Ectodermal cell (in vitro differentiated cells): ENCODE measurements at regions not wholly inside any gene's neighbourhood (a gene's known extent, or its start where the extent isn't known, plus 50 kb on each side); places are given as distances from the start of the nearest gene placed in this dataset.

Source experiments
- H3K27ac ChIP-seq: 2 replicates; pipeline ENCODE4 v1.7.0; 2013; ENCODE audit warnings: mild to moderate bottlenecking, low read depth, low read length; ENCODE audit not compliant: insufficient read depth, poor library complexity, severe bottlenecking
- H3K27me3 ChIP-seq: 2 replicates; pipeline ENCODE4 v1.7.0; 2013; ENCODE audit warnings: mild to moderate bottlenecking, low read length; ENCODE audit not compliant: insufficient read depth, control insufficient read depth, poor library complexity, severe bottlenecking
- H3K36me3 ChIP-seq: one replicate; pipeline ENCODE4 v1.7.0; 2013; ENCODE audit warnings: low read length; ENCODE audit not compliant: control insufficient read depth, insufficient read depth
- H3K4me1 ChIP-seq: one replicate; pipeline ENCODE4 v1.7.0; 2013; ENCODE audit warnings: low read length; ENCODE audit not compliant: control insufficient read depth, insufficient read depth
- H3K4me3 ChIP-seq: 2 replicates; pipeline ENCODE4 v1.7.0; 2013; ENCODE audit warnings: low read depth, low read length, control low read depth; ENCODE audit not compliant: insufficient read depth
- H3K9me3 ChIP-seq: 2 replicates; pipeline ENCODE4 v1.7.0; 2013; ENCODE audit warnings: mild to moderate bottlenecking, low read length, moderate library complexity; ENCODE audit not compliant: control insufficient read depth
- WGBS, 2 experiments: methylation state at CpG; one replicate each; pipeline ENCODE4 v1.1.7; 2013; ENCODE audit warnings: missing lambda C conversion rate in 2 of 2; 5-methylcytosine and 5-hydroxymethylcytosine counted together

DNA sequence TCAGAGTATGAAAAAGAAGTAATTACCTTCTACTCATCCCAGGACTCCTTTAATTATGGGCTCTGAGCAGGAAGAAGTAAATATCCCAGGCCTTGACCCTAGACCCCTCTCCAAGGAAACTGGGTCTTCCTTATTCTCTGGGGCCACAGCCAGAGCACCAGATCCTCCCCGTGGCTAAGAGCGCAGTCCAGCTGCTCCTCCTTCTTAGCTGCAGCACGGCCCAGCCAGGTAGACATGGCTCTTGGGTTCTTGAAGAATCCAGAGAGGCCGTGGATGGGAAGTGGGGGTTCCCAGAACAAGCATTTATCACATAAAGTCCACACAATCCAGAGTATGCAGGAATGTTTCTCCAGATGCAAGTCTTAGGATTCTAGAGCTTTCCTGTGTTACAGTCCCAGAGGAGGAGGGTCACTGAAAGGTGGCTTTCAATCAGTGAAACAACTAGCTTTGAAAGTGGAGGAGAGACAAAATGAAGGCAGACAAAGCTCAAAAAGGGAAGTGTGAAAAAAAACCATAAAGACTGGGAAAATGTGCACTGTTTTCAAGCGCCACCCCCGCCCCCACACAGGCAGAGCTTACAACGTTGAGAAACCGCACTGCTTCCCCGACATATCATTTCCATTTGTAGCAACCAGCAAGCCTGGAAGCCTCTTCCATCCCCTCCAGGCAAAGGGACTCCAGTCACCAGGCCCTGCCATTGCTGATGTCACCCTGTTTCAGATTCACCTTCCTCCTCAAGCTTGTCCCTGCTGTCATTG, 396.5 kb upstream of the MKI67 start:
- no peak overlapping the region for H3K4me3 ChIP-seq
- no peak overlapping the region for H3K27ac ChIP-seq
- no peaks in the 10 kb centered on the region for H3K27me3 ChIP-seq
- H3K4me1 ChIP-seq = no peaks in the 10 kb centered on the region
- WGBS, 2 experiments = 93 to 94% methylated on average over 9 of the region's 9 CpGs
- no peaks in the 10 kb centered on the region for H3K36me3 ChIP-seq
- no peaks in the 10 kb centered on the region for H3K9me3 ChIP-seq

DNA sequence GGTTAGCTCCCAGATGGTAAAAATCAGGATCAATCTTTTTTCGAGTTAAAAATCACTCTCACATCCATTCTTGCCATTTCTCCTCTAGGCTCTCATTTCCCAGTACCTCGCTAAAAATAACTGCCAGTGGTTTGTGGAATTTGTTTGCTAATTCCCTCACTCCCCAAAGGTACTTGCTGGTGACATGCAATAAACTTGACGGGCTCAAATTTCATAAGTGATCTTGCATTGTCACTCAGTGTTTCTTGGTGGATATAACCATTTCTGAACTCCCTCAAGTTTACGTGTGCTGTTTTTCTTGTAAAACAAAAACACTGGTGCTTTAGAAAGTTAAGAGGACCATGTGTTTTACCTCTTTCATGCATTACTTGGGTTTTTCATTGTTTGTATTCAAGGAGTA, 399.2 kb upstream of the MKI67 start:
- Histone ChIP-seq H3K4me1 (no peaks in the 10 kb centered on the region), H3K4me3 (no peak overlapping the region), H3K27me3 (no peaks in the 10 kb centered on the region), H3K27ac (no peak overlapping the region), H3K36me3 (no peaks in the 10 kb centered on the region), H3K9me3 (no peaks in the 10 kb centered on the region)
- 88 to 95% methylated on average over 4 of the region's 4 CpGs for WGBS, 2 experiments

DNA sequence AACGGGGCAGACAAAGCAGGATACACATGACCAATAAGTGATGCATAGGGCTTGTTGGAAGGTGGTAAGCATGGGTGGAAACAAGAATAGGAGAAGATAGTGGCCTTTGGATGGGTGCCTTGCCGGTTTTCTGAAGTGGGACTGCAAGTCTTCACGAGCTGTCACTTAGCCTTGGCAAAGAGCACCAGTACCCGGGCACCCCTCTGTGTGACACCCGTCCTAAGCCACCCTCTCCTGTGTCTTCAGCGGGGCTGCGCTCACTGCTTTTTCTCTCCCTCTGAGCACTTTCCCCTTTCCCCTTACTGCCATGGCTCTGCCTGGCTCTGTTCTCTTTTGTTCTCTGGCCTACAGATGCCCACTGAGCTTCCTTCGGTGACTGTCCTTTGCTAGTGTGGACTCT, 399.7 kb upstream of the MKI67 start:
- H3K4me1 ChIP-seq = no peaks in the 10 kb centered on the region
- 90 to 92% methylated on average over 8 of the region's 8 CpGs for WGBS, 2 experiments
- H3K4me3 ChIP-seq = no peak overlapping the region

DNA sequence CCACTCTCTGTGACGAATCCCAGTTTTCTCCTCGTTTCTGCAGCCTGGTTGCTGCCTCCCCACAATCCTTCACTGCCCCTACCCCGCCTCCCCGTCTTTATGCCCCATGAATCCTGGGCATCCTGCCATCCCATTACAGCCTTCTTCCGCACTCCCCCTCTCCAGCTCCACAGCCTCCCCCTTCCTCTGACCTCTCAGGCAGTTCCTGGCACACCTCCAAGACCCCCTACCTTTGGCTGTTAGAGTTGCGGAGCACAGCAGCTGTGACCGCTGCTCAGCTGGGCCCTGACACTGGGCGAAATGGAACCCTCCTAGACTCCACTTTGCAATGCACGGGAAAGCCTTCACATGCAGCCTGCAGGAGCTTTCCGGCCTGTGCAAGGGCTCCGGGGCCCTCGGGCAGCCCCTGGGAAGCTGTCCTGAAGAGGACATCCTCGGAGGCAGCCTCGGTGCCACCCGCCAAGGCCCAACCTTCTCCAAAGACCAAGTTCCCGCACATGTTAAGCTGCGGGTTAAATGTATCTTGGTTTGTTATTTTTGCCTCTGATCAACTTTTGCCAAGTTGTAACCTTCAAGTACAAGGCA, 400.7 kb upstream of the MKI67 start:
- H3K4me1 ChIP-seq = no peaks in the 10 kb centered on the region
- no peaks in the 10 kb centered on the region for H3K36me3 ChIP-seq
- 86 to 89% methylated on average over 17 of the region's 17 CpGs for WGBS, 2 experiments
- no peak overlapping the region for H3K27ac ChIP-seq
- no peaks in the 10 kb centered on the region for H3K9me3 ChIP-seq
- no peak overlapping the region for H3K4me3 ChIP-seq
- no peaks in the 10 kb centered on the region for H3K27me3 ChIP-seq

More for the DNA sequence above, 399.7 kb upstream of the MKI67 start:
- Histone ChIP-seq H3K9me3 (no peaks in the 10 kb centered on the region), H3K27me3 (no peaks in the 10 kb centered on the region), H3K36me3 (no peaks in the 10 kb centered on the region), H3K27ac (no peak overlapping the region)

DNA sequence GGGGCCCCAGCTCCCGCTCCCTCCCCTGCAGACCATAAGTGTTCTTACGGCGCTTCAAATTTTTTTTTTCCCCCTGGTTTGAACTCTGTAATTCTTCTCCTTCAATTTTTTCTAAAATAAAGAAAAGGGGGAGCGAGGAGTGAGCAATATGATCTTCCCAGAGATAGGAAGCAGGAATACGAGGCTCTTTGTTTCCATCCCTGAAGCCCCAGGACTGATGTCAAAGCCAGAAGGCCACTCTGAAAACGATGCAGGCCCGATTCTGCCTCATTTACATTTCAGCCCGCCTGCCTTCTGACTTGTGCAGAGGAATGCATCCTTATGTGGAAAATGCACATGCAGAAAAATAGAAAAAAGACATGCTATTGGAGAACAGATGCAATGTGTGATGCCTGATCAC, 401.5 kb upstream of the MKI67 start:
- 48 to 53% methylated on average over 8 of the region's 8 CpGs for WGBS, 2 experiments
- no peak overlapping the region for H3K4me3 ChIP-seq
- H3K4me1 ChIP-seq = no peaks in the 10 kb centered on the region
- H3K27ac ChIP-seq = no peak overlapping the region
- no peaks in the 10 kb centered on the region for H3K27me3 ChIP-seq
- no peaks in the 10 kb centered on the region for H3K36me3 ChIP-seq
- no peaks in the 10 kb centered on the region for H3K9me3 ChIP-seq

DNA sequence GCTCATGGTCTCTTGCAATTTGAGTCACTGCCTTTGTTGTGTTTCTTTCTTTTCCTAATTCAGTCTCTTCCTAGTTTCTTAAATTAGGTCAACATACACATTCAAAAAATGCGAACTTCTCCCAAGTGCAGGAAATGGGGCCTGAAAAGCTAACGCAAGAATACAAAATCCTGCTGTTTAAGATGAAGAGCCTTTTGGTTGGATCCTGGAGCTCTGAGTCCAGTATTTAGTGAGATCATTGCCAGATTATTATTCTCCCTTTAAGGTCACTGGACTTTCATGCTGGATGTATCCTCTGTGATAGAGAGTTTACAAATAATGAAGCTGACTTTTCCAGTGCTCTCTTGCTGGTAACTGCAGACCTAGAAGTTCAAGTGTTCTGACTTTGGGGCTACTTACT, 401.9 kb upstream of the MKI67 start:
- Histone ChIP-seq H3K36me3 (no peaks in the 10 kb centered on the region), H3K4me3 (no peak overlapping the region), H3K27ac (no peak overlapping the region), H3K27me3 (no peaks in the 10 kb centered on the region), H3K9me3 (no peaks in the 10 kb centered on the region), H3K4me1 (no peaks in the 10 kb centered on the region)
- 76 to 88% methylated on average over 2 of the region's 2 CpGs for WGBS, 2 experiments

DNA sequence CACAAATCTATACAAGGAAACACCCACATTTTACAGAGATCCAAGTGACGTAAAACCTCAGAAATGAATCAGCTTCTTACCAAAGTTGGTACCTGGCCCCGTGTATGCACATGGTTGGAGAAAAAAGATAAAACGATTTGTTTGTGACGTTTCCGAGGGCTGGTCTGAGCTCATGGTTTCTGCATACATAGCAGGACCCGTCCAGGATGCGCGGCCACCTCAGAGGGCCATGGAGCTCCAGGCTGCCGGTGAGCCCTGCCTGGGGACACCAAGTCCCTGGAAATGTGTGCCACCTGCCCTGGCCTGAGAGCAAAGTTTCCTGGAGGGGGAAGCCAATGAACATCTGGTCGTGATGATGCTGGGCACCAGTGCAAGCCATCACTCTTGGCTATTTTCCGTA, 402.6 kb upstream of the MKI67 start:
- H3K36me3 ChIP-seq = no peaks in the 10 kb centered on the region
- H3K27ac ChIP-seq = no peak overlapping the region
- 76 to 77% methylated on average over 11 of the region's 11 CpGs for WGBS, 2 experiments
- H3K4me1 ChIP-seq = no peaks in the 10 kb centered on the region
- no peaks in the 10 kb centered on the region for H3K9me3 ChIP-seq
- no peak overlapping the region for H3K4me3 ChIP-seq
- H3K27me3 ChIP-seq = no peaks in the 10 kb centered on the region

DNA sequence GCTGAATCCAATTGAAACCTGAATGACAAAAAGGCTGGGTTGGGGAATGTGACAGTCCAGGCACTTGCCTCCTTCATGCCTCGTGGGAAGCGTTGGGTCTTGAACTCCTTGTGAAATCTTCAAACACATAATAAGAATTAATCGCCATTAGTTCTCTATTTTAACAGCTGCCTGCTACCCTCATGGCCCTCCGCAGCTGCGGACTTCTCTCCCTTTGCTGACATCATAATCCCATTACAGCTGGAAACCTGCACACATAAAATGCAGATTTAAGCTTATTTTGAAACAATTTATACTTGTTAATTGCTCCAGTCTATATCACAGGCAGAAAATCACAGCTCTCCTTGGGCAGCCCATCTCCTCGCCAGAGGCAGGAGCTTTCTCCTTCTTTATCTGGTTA, 403.0 kb upstream of the MKI67 start:
- H3K4me3 ChIP-seq = no peak overlapping the region
- H3K9me3 ChIP-seq = no peaks in the 10 kb centered on the region
- WGBS, 2 experiments = 75 to 76% methylated on average over 6 of the region's 6 CpGs
- no peaks in the 10 kb centered on the region for H3K27me3 ChIP-seq
- no peaks in the 10 kb centered on the region for H3K36me3 ChIP-seq
- H3K27ac ChIP-seq = no peak overlapping the region
- H3K4me1 ChIP-seq = no peaks in the 10 kb centered on the region

DNA sequence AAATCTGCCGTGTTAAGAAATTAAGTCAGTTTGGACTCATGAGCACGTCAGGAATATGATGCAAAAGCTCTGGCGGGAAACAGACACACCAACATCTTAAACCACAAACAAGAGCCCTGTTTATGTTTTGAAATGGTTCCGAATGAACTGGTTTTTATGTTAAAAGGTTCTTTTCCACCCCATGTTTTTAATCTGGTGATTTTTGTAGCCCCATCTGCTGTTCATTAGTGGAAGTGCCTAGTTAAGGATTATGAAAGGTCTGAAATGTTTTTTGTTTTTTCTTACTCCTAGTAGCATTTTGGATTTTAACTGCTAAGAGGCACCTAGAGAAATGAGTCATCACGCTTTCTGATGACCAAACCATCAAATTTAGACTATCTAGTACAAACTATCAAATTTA, 404.1 kb upstream of the MKI67 start:
- H3K27me3 ChIP-seq = no peaks in the 10 kb centered on the region
- H3K36me3 ChIP-seq = no peaks in the 10 kb centered on the region
- no peaks in the 10 kb centered on the region for H3K4me1 ChIP-seq
- 74 to 80% methylated on average over 4 to 5 of the region's 5 CpGs for WGBS, 2 experiments
- H3K27ac ChIP-seq = no peak overlapping the region
- H3K9me3 ChIP-seq = no peaks in the 10 kb centered on the region
- H3K4me3 ChIP-seq = no peak overlapping the region

DNA sequence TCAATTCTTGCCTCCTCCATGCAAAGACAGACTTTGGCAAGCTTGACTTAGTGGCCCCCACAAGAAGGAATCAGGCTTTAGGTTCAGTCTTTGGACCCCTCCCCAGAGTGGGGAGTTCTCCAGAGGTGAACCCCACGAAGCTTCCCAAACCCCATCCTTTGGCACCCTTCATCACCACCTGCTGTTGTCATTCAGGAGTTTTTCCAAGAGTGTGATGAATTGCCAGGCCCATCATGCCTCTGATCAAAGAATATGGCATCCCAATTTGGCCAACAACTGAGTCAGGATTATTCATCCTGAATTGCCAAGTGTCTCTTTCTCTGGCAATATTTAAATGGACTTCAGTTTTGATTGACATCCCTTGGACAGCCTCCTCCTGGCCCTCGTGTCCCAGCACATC, 404.7 kb upstream of the MKI67 start:
- Histone ChIP-seq H3K4me3 (no peak overlapping the region), H3K36me3 (no peaks in the 10 kb centered on the region), H3K27me3 (no peaks in the 10 kb centered on the region), H3K4me1 (no peaks in the 10 kb centered on the region), H3K9me3 (no peaks in the 10 kb centered on the region), H3K27ac (no peak overlapping the region)
- 89 to 92% methylated on average over 2 of the region's 2 CpGs for WGBS, 2 experiments
